Stomach (tissue), 4 donors: ENCODE measurements at regions not wholly inside any gene's neighbourhood (a gene's known extent, or its start where the extent isn't known, plus 50 kb on each side); places are given as distances from the start of the nearest gene placed in this dataset.

Source experiments
- CTCF ChIP-seq, 7 experiments: fragments of 450-650 bp in 4 of 7; fragments of 200-600 bp in 3 of 7; sonication (generic) in 3 of 7; IDR thresholded peaks; one replicate each; pipeline ENCODE4 v1.5.1; 2016 to 2019; ENCODE audit warnings: antibody characterized with exemption in 7 of 7, control low read depth in 2 of 7, mild to moderate bottlenecking in 1 of 7
- EP300 ChIP-seq: sonication (generic); formaldehyde crosslinking; IDR thresholded peaks from one replicate; pipeline ENCODE4 v1.6.1; 2017; ENCODE audit warnings: antibody characterized with exemption
- POLR2A ChIP-seq, 4 donors: fragments of 450-650 bp; IDR thresholded peaks; one replicate each; pipeline ENCODE4 v1.6.1; 2016; ENCODE audit warnings: antibody characterized with exemption in 4 of 4, control low read depth in 2 of 4, mild to moderate bottlenecking in 1 of 4, moderate library complexity in 1 of 4

GRCh38 chr12:131442337-131442918 is 268.5 kb upstream of the SFSWAP start:
- no peak for TF ChIP-seq POLR2A (IDR thresholded peaks at IDR 0.05)
- no peak for TF ChIP-seq CTCF (IDR thresholded peaks at IDR 0.05)
- TF ChIP-seq EP300 = no peak
